ENCODE measurements at regions not wholly inside any gene's neighbourhood (a gene's known extent, or its start where the extent isn't known, plus 50 kb on each side); places are given as distances from the start of the nearest gene placed in this dataset.

- in situ Hi-C loops (cut with HindIII; ENCODE audit: low sequenced_read_pairs), result no loop called here
- no peak for TF ChIP-seq CTCF (IDR thresholded peaks at IDR 0.05; ENCODE audit: low read depth, low read length, missing control alignments)
- no peak for DNase-seq (ENCODE audit: low read depth)
Measured at GRCh38 chr10:36171556-36171952, 529.5 kb upstream of the FZD8 start.

GRCh38 chr10:36170943-36171501 is 528.9 kb upstream of the FZD8 start:
- no peak for DNase-seq (ENCODE audit: low read depth)
- in situ Hi-C loops (cut with HindIII; ENCODE audit: low sequenced_read_pairs), result no loop called here
- no peak for TF ChIP-seq CTCF (IDR thresholded peaks at IDR 0.05; ENCODE audit: low read depth, low read length, missing control alignments)
- no peak overlapping the region for H3K4me3 ChIP-seq (ENCODE audit: low read depth, low read length)

More at GRCh38 chr10:36171556-36171952, 529.5 kb upstream of the FZD8 start:
- H3K4me3 ChIP-seq (ENCODE audit: low read depth, low read length), result no peak overlapping the region

- H3K4me3 ChIP-seq (ENCODE audit: low read depth, low read length), result no peak overlapping the region
- DNase-seq (ENCODE audit: low read depth), result no peak
- in situ Hi-C loops (cut with HindIII; ENCODE audit: low sequenced_read_pairs), result no loop called here
- no peak for TF ChIP-seq CTCF (IDR thresholded peaks at IDR 0.05; ENCODE audit: low read depth, low read length, missing control alignments)
Measured at GRCh38 chr10:36170142-36170719, 528.1 kb upstream of the FZD8 start.

GRCh38 chr10:36168777-36169176 is 526.7 kb upstream of the FZD8 start:
- no peak for DNase-seq (ENCODE audit: low read depth)
- in situ Hi-C loops (cut with HindIII; ENCODE audit: low sequenced_read_pairs), result no loop called here
- TF ChIP-seq CTCF (IDR thresholded peaks at IDR 0.05; ENCODE audit: low read depth, low read length, missing control alignments), result no peak

GRCh38 chr10:36164556-36165504 is 522.7 kb upstream of the FZD8 start:
- in situ Hi-C loops (cut with HindIII; ENCODE audit: low sequenced_read_pairs), result no loop called here
- no peak for DNase-seq (ENCODE audit: low read depth)
- TF ChIP-seq CTCF (IDR thresholded peaks at IDR 0.05; ENCODE audit: low read depth, low read length, missing control alignments), result no peak
- no peak overlapping the region for H3K4me3 ChIP-seq (ENCODE audit: low read depth, low read length)

More at GRCh38 chr10:36168777-36169176, 526.7 kb upstream of the FZD8 start:
- H3K4me3 ChIP-seq (ENCODE audit: low read depth, low read length), result no peak overlapping the region

GRCh38 chr10:36163827-36164226 is 521.7 kb upstream of the FZD8 start:
- in situ Hi-C loops (cut with HindIII; ENCODE audit: low sequenced_read_pairs), result no loop called here
- no peak for TF ChIP-seq CTCF (IDR thresholded peaks at IDR 0.05; ENCODE audit: low read depth, low read length, missing control alignments)
- H3K4me3 ChIP-seq (ENCODE audit: low read depth, low read length), result no peak overlapping the region

More at GRCh38 chr10:36163827-36164226, 521.7 kb upstream of the FZD8 start:
- DNase-seq (ENCODE audit: low read depth), result no peak

Measured in astrocyte of the cerebellum (primary cell).